Mucosa of stomach (tissue), 1 donor: ENCODE measurements at regions not wholly inside any gene's neighbourhood (a gene's known extent, or its start where the extent isn't known, plus 50 kb on each side); places are given as distances from the start of the nearest gene placed in this dataset.

Experiments
- H3K27me3 ChIP-seq: one replicate; pipeline ENCODE4 v1.7.0; 2013; ENCODE audit warnings: mild to moderate bottlenecking, low read length; ENCODE audit not compliant: control insufficient read depth, insufficient read depth
- H3K36me3 ChIP-seq: one replicate; pipeline ENCODE4 v1.7.0; 2013; ENCODE audit warnings: low read length; ENCODE audit not compliant: control insufficient read depth, insufficient read depth
- H3K4me1 ChIP-seq: one replicate; pipeline ENCODE4 v1.7.0; 2013; ENCODE audit warnings: mild to moderate bottlenecking, low read length; ENCODE audit not compliant: control insufficient read depth, insufficient read depth
- H3K4me3 ChIP-seq: one replicate; pipeline ENCODE4 v1.7.0; 2013; ENCODE audit warnings: low read length
- H3K9ac ChIP-seq: one replicate; pipeline ENCODE4 v1.7.0; 2013; ENCODE audit warnings: mild to moderate bottlenecking, low read length, moderate library complexity
- H3K9me3 ChIP-seq: one replicate; pipeline ENCODE4 v1.7.0; 2013; ENCODE audit warnings: mild to moderate bottlenecking, low read length, moderate library complexity; ENCODE audit not compliant: control insufficient read depth
- donor health status: Pancreatic carcinoma.

GRCh38 chr6:6920114-6920986, 187.4 kb upstream of the RREB1 start:
- no peak overlapping the region for H3K4me3 ChIP-seq
- no peaks in the 10 kb centered on the region for H3K36me3 ChIP-seq
- peaks cover 25% of the 10 kb centered on the region for H3K4me1 ChIP-seq
- H3K27me3 ChIP-seq = no peaks in the 10 kb centered on the region
- H3K9ac ChIP-seq = no peak overlapping the region
- no peaks in the 10 kb centered on the region for H3K9me3 ChIP-seq

DNA sequence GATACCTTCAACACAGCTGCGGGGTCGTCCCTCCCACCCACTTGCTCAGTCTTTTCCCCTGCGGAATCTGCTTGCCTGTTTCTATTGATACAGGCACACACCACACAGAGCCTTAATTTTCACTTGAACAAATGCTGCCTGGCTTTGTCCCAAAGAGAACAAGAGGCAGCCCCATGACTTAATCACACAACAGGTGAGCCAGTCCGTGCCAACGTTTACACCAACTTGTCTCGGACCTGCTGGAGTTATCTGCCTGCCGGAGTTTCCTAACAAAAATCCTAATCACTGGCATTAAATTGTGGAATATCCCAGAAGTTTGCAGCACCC, 186.8 kb upstream of the RREB1 start:
- H3K9ac ChIP-seq = no peak overlapping the region
- no peaks in the 10 kb centered on the region for H3K27me3 ChIP-seq
- H3K4me3 ChIP-seq = no peak overlapping the region
- H3K9me3 ChIP-seq = no peaks in the 10 kb centered on the region
- peaks cover 19% of the 10 kb centered on the region for H3K4me1 ChIP-seq
- no peaks in the 10 kb centered on the region for H3K36me3 ChIP-seq

DNA sequence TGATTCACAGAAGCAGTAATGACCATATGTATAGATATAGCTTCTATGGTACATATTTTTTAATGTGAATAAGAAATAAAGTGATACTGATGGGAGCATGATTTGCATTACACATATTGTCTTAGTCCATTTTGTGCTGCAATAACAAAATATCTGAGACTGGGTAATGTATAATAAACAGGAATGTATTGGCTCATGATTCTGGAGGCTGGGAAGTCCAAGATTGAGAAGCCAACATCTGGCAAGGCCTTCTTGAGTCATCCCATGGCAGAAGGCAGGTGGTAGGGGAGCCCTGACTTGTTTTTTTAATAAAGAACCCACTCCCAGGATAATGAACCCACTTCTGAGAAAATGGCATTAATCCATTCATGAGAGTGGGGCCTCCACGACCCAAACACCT, 185.6 kb upstream of the RREB1 start:
- no peaks in the 10 kb centered on the region for H3K9me3 ChIP-seq
- no peaks in the 10 kb centered on the region for H3K27me3 ChIP-seq
- H3K36me3 ChIP-seq = no peaks in the 10 kb centered on the region
- no peak overlapping the region for H3K4me3 ChIP-seq
- no peak overlapping the region for H3K9ac ChIP-seq
- H3K4me1 ChIP-seq = peaks cover 10% of the 10 kb centered on the region

GRCh38 chr6:6923605-6924004, 184.2 kb upstream of the RREB1 start:
- peaks cover 10% of the 10 kb centered on the region for H3K4me1 ChIP-seq

GRCh38 chr6:6924708-6925107, 183.1 kb upstream of the RREB1 start:
- H3K9me3 ChIP-seq = no peaks in the 10 kb centered on the region

More at GRCh38 chr6:6923605-6924004, 184.2 kb upstream of the RREB1 start:
- no peak overlapping the region for H3K9ac ChIP-seq
- H3K9me3 ChIP-seq = no peaks in the 10 kb centered on the region
- H3K27me3 ChIP-seq = no peaks in the 10 kb centered on the region
- no peaks in the 10 kb centered on the region for H3K36me3 ChIP-seq
- no peak overlapping the region for H3K4me3 ChIP-seq

DNA sequence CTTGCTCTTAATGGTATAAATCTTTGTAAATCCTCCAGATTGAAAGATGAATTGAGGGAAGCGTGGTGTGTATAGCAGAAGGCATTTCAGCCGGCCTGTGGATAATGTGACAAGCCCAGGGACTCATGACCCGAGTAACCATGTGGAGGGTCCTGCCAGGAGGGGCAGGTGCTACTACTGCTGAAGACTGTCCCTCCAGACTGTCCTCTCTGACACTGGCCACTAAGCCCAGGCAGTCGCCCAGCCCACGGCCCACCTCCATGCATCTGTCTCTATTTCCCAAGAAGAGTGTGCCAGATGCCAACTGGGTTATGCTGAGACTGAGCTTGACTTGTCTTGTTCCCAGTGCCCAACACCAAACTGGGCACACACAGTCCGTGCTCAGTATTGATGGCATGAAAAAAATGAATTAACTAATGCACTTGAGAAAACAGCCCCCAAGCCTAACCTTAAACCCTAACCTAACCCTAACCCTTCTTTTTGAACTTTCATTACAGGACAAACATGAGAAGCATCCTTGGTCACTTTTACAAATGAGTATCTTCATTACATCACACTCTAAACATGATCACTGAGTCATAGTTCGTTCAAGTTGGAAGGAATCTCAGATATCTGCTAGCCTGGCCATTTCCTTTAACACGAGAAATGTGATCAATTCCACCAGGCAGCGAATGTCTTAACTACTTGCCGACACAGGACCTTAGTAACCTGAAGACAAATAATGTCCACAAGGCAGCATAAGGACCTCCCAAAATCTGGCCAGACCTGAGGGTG, 182.2 kb upstream of the RREB1 start:
- no peak overlapping the region for H3K9ac ChIP-seq
- peaks cover 4% of the 10 kb centered on the region for H3K4me1 ChIP-seq
- H3K4me3 ChIP-seq = no peak overlapping the region
- no peaks in the 10 kb centered on the region for H3K27me3 ChIP-seq
- no peaks in the 10 kb centered on the region for H3K36me3 ChIP-seq
- no peaks in the 10 kb centered on the region for H3K9me3 ChIP-seq

More at GRCh38 chr6:6924708-6925107, 183.1 kb upstream of the RREB1 start:
- Histone ChIP-seq H3K9ac (no peak overlapping the region), H3K4me1 (peaks cover 10% of the 10 kb centered on the region), H3K27me3 (no peaks in the 10 kb centered on the region), H3K36me3 (no peaks in the 10 kb centered on the region), H3K4me3 (no peak overlapping the region)

DNA sequence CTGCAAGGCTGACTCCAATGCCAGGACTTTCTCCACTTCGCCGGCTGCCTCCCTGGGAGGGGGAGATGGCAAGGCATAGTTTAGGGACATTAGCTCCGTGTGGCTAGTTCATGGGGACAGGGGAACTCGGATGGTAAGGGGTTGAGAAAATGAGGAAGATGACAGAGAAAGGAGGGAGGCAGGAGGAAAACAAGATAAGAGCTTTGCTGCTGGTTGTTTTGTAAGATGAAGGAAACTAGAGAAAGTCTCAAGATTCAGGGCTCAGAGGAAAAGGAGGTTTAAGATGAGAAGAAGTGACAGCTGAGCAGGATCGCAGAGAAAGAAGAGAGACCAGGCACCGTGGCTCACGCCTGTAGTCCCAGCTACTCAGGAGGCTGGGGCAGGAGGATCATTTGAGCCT, 180.9 kb upstream of the RREB1 start:
- Histone ChIP-seq H3K27me3 (no peaks in the 10 kb centered on the region), H3K9ac (no peak overlapping the region), H3K36me3 (no peaks in the 10 kb centered on the region), H3K9me3 (no peaks in the 10 kb centered on the region), H3K4me3 (no peak overlapping the region), H3K4me1 (peaks cover 9% of the 10 kb centered on the region)

DNA sequence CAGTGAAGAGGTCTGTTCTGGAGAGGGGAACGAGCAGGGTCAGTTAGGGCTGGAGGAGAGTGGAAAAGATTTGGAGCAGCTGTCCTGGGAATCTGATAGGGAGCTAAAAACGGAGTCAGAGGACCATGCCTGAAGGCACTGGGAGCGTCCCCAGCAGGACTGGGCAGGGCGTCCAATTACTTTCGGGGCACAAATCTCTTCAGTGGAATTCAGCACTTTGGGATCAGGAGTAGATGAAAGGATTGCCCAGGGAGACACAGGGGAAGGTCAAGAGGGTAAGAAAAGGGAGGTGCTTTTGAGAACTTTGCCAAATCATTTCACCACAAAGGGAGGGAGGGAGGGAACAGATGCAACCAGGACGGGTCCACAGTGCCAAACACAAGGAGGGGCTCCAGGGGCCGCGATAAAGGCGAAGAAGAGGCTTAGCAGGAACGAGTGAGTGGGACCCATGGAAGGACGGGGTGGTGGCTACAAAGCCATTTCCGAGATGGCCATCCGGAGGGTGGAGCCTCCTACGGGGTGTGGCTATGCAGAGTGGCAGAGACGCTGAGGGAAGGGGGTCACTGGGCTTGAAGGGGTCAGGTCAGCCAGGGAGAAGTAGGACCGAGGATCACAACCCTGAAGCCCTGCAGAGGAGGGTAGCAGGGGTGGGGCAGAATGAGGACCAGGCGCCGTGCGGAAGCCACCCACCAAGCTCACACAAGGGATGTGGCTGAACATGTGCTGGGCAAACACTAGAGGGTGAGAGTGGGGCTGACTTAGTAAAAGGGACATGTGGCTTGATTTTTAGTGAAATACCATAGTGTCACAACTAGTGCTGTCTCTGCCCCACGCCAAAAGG, 180.0 kb upstream of the RREB1 start:
- H3K9ac ChIP-seq = no peak overlapping the region
- no peaks in the 10 kb centered on the region for H3K27me3 ChIP-seq
- H3K4me1 ChIP-seq = peaks cover 9% of the 10 kb centered on the region
- H3K36me3 ChIP-seq = no peaks in the 10 kb centered on the region
- no peak overlapping the region for H3K4me3 ChIP-seq
- no peaks in the 10 kb centered on the region for H3K9me3 ChIP-seq

DNA sequence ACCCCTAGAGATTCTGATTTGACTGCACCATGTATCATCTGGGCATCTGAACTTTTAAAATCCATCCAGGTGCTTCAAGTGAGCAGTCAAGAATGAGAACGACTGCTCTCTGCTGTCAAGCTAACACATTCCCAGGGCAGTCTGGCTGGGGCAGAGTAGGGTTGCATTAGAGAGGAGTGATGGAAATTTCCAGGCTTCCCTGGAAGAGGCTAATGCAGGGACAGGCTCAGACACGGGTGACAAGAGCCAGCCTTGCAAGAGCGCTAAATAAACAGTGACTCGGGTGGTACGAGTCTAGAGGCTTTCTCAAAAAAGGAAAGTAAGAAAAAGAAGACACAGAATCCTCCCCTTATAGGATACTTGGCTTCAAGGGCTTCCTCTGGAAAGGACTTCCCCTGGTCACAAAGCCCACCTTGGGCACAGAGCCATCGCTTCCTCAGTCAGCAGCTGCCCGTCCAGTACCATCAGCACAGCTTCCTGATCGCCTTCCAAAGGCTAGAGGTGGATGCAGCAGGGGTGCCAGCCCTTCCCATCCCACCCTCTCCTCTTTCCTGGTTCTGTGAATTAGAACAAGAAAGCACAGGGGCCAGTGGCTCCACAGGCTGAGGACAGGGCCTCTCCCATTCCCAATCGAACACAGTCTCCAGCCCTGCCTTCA, 177.4 kb upstream of the RREB1 start:
- Histone ChIP-seq H3K4me3 (no peak overlapping the region), H3K9me3 (no peaks in the 10 kb centered on the region), H3K9ac (no peak overlapping the region), H3K27me3 (no peaks in the 10 kb centered on the region), H3K4me1 (peaks cover 9% of the 10 kb centered on the region), H3K36me3 (no peaks in the 10 kb centered on the region)

GRCh38 chr6:6931071-6932025, 176.4 kb upstream of the RREB1 start:
- Histone ChIP-seq H3K4me1 (peaks cover 9% of the 10 kb centered on the region), H3K4me3 (no peak overlapping the region), H3K36me3 (no peaks in the 10 kb centered on the region), H3K9ac (peak overlapping the region; percentile 13), H3K27me3 (no peaks in the 10 kb centered on the region), H3K9me3 (no peaks in the 10 kb centered on the region)

DNA sequence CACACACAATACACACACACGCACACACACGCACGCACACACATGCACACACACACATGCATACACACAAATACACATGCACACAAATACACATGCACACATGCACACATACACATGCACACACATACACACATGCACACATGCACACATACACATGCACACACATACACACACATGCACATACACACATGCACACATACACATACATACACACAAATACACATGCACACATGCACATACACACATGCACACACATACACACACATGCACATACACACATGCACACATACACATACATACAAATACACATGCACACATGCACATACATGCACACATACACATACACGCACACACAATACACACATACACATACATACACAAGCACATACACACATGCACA, 175.4 kb upstream of the RREB1 start:
- no peaks in the 10 kb centered on the region for H3K27me3 ChIP-seq
- H3K4me1 ChIP-seq = peaks cover 9% of the 10 kb centered on the region
- H3K9ac ChIP-seq = no peak overlapping the region
- no peak overlapping the region for H3K4me3 ChIP-seq
- no peaks in the 10 kb centered on the region for H3K36me3 ChIP-seq
- H3K9me3 ChIP-seq = no peaks in the 10 kb centered on the region
